ENCODE measurements at regions not wholly inside any gene's neighbourhood (a gene's known extent, or its start where the extent isn't known, plus 50 kb on each side); places are given as distances from the start of the nearest gene placed in this dataset.

GRCh38 chr16:13558752-13559151, 361.2 kb upstream of the ERCC4 start:
- TF ChIP-seq CTCF (IDR thresholded peaks at IDR 0.05), result no peak
- TF ChIP-seq POLR2A (IDR thresholded peaks at IDR 0.05), result no peak
